ENCODE measurements at regions not wholly inside any gene's neighbourhood (a gene's known extent, or its start where the extent isn't known, plus 50 kb on each side); places are given as distances from the start of the nearest gene placed in this dataset.

- TF ChIP-seq JUNB (CRISPR knock-in tag; IDR thresholded peaks at IDR 0.05; ENCODE audit: borderline replicate concordance): no peak
- no peak for TF ChIP-seq ZNF776 (CRISPR knock-in tag; IDR thresholded peaks at IDR 0.05)
These were observed 257.3 kb upstream of the NEIL3 start (continued) for GRCh38 chr4:177052211-177052934.

- WGBS (ENCODE audit: low lambda C conversion rate): 0% methylated on average over 2 of the region's 2 CpGs
- CTCF ChIA-PET (ENCODE audit: low intra/inter-chr PET ratio, low total read pairs): no interaction called here
- FAIRE-seq: no peak
These were observed 252.5 kb upstream of the NEIL3 start for GRCh38 chr4:177057186-177057585.

More at GRCh38 chr4:177057186-177057585, 252.5 kb upstream of the NEIL3 start:
- Histone ChIP-seq H3K9me3 (ENCODE audit: low read length) (no peaks in the 10 kb centered on the region), H3K36me3 (replicated peaks in 1 of 2; ENCODE audit: control insufficient read depth in 1 of 2, insufficient read depth in 2 of 2, low read length in 2 of 2) (no peaks in the 10 kb centered on the region), H2AFZ (ENCODE audit: low read length) (no peak overlapping the region), H3K27ac (ENCODE audit: extremely low read length, insufficient read depth, low read length) (no peak overlapping the region), H3K4me2 (ENCODE audit: low read depth, low read length) (no peak overlapping the region), H3K4me1 (ENCODE audit: insufficient read depth, low read length) (no peaks in the 10 kb centered on the region), H4K20me1 (ENCODE audit: insufficient read depth, low read length) (no peaks in the 10 kb centered on the region), H3K9ac (ENCODE audit: insufficient read depth, low read depth, low read length) (no peak overlapping the region), H3K4me3 (replicated peaks in 1 of 3; ENCODE audit: insufficient read depth in 1 of 3, low read depth in 2 of 3, low read length in 3 of 3) (no peak overlapping the region), H3K27me3 (ENCODE audit: control insufficient read depth in 1 of 2, insufficient read depth in 2 of 2, low read length in 2 of 2) (no peaks in the 10 kb centered on the region), H3K79me2 (ENCODE audit: insufficient read depth, low read length) (no peaks in the 10 kb centered on the region)
- intact Hi-C loops (cut with micrococcal nuclease; ENCODE audit: unreplicated experiment): no loop called here
- in situ Hi-C loops (cut with HindIII; ENCODE audit: extremely low pct_ligation_motif_present, low pct_unique_long_range_greater_than_20kb): no loop called here
- DNase-seq (ENCODE audit: low spot score): no peak
- no peak for TF ChIP-seq SALL1 (CRISPR knock-in tag; IDR thresholded peaks at IDR 0.05)
- no peak for TF ChIP-seq ZNF678 (CRISPR knock-in tag; IDR thresholded peaks at IDR 0.05)
- TF ChIP-seq ZNF629 (CRISPR knock-in tag; conservative IDR thresholded peaks at IDR 0.05): 0 out of 2 replicates have a peak, but pooled peaks have one; percentile 19
- no peak for TF ChIP-seq ZBTB49 (CRISPR knock-in tag; IDR thresholded peaks at IDR 0.05; ENCODE audit: borderline replicate concordance)
- TF ChIP-seq ZNF235 (CRISPR knock-in tag; IDR thresholded peaks at IDR 0.05; ENCODE audit: borderline replicate concordance): no peak
- no peak for TF ChIP-seq ATF6 (CRISPR knock-in tag; conservative IDR thresholded peaks at IDR 0.05)
- POLR2A ChIA-PET: no interaction called here
- no peak for ATAC-seq
- no TSS peak for BruUV-seq (replicated peaks)
